Uterus (tissue), 2 donors: ENCODE measurements at regions not wholly inside any gene's neighbourhood (a gene's known extent, or its start where the extent isn't known, plus 50 kb on each side); places are given as distances from the start of the nearest gene placed in this dataset.

ENCODE experiments used
- POLR2A ChIP-seq, 2 donors: fragments of 450-650 bp; IDR thresholded peaks; one replicate each; pipeline ENCODE4 v1.6.1; 2016; ENCODE audit warnings: antibody characterized with exemption in 2 of 2, mild to moderate bottlenecking in 1 of 2, moderate library complexity in 1 of 2
- TF ChIP-seq, protein P1 (sequence below), 4 experiments: fragments of 200-600 bp in 2 of 4; fragments of 450-650 bp in 2 of 4; sonication (generic) in 2 of 4; IDR thresholded peaks; one replicate each; pipeline ENCODE4 v1.5.1; 2016 to 2019; ENCODE audit warnings: antibody characterized with exemption in 4 of 4, mild to moderate bottlenecking in 2 of 4, moderate library complexity in 1 of 4

DNA sequence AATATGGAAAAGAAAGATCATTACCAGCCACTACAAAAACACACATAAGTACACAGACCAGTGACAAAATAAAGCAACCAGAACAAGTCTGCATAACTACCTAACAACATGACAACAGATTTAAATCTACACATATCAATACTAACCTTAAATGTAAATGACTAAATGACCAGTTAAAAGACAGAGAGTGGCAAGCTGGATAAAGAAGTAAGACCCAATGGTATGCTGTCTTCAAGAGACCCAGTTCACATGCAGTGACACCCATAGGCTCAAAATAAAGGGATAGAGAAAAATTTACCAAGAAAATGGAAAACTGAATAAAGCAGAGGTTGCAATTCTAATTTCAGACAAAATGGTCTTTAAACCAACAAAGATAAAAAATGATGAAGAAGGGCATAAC lies 938.1 kb downstream of the EFNA5 start:
- TF ChIP-seq, protein P1, sequence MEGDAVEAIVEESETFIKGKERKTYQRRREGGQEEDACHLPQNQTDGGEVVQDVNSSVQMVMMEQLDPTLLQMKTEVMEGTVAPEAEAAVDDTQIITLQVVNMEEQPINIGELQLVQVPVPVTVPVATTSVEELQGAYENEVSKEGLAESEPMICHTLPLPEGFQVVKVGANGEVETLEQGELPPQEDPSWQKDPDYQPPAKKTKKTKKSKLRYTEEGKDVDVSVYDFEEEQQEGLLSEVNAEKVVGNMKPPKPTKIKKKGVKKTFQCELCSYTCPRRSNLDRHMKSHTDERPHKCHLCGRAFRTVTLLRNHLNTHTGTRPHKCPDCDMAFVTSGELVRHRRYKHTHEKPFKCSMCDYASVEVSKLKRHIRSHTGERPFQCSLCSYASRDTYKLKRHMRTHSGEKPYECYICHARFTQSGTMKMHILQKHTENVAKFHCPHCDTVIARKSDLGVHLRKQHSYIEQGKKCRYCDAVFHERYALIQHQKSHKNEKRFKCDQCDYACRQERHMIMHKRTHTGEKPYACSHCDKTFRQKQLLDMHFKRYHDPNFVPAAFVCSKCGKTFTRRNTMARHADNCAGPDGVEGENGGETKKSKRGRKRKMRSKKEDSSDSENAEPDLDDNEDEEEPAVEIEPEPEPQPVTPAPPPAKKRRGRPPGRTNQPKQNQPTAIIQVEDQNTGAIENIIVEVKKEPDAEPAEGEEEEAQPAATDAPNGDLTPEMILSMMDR (IDR thresholded peaks at IDR 0.05) = no peak
- no peak for TF ChIP-seq POLR2A (IDR thresholded peaks at IDR 0.05)
